HL-60 (cell line): ENCODE measurements at regions not wholly inside any gene's neighbourhood (a gene's known extent, or its start where the extent isn't known, plus 50 kb on each side); places are given as distances from the start of the nearest gene placed in this dataset.

Experiments used
- DNase-seq, 2 experiments: peaks; one replicate each; pipeline ENCODE4 v3.0.0-alpha.2; 2010 to 2020; ENCODE audit warnings: low read depth in 1 of 2, low spot score in 1 of 2
- H3K27ac ChIP-seq: fragments of 250-450 bp; sonication (Bioruptor Pico); replicated peaks from 2 replicates; pipeline ENCODE4 v1.5.1; 2020; ENCODE audit warnings: mild to moderate bottlenecking, moderate library complexity
- H3K27me3 ChIP-seq: fragments of 250-450 bp; sonication (Bioruptor Pico); 2 replicates; pipeline ENCODE4 v1.5.1; 2021; ENCODE audit warnings: mild to moderate bottlenecking, moderate library complexity; ENCODE audit not compliant: insufficient read depth, poor library complexity, severe bottlenecking
- H3K4me3 ChIP-seq: replicated peaks from 2 replicates; pipeline ENCODE4 v1.5.1; 2011; ENCODE audit warnings: mild to moderate bottlenecking, control low read depth, low read length; ENCODE audit not compliant: insufficient read depth
- CTCF ChIP-seq: IDR thresholded peaks from one replicate; pipeline ENCODE4 v1.5.1; 2011; ENCODE audit warnings: low read length, control low read depth, inconsistent platforms; ENCODE audit not compliant: insufficient read depth
- GABPA ChIP-seq: IDR thresholded peaks from 2 replicates; pipeline ENCODE4 v1.6.1; 2012; ENCODE audit warnings: low read depth
- POLR2AphosphoS5 ChIP-seq: IDR thresholded peaks from 2 replicates; pipeline ENCODE4 v1.6.1; 2012; ENCODE audit warnings: low read depth
- REST ChIP-seq: IDR thresholded peaks from 2 replicates; pipeline ENCODE4 v1.6.1; 2012; ENCODE audit warnings: low read depth; ENCODE audit not compliant: insufficient replicate concordance
- SPI1 ChIP-seq: IDR thresholded peaks from 2 replicates; pipeline ENCODE4 v1.6.1; 2012; ENCODE audit warnings: low read depth, mild to moderate bottlenecking, borderline replicate concordance

- DNase-seq: no peak
- no peaks in the 10 kb centered on the region for H3K27me3 ChIP-seq
- no peak overlapping the region for H3K27ac ChIP-seq
- no peak for TF ChIP-seq SPI1
- no peak for TF ChIP-seq GABPA
- no peak for TF ChIP-seq POLR2AphosphoS5
- TF ChIP-seq REST: no peak
- TF ChIP-seq CTCF: no peak
- no peak overlapping the region for H3K4me3 ChIP-seq
These were observed 282.4 kb downstream of the TEX29 start for GRCh38 chr13:111602874-111603273.

GRCh38 chr13:111604097-111604496, 283.7 kb downstream of the TEX29 start:
- TF ChIP-seq CTCF (no peak), POLR2AphosphoS5 (no peak), SPI1 (no peak), GABPA (no peak), REST (no peak)
- no peak overlapping the region for H3K27ac ChIP-seq
- DNase-seq: no peak
- H3K4me3 ChIP-seq: no peak overlapping the region
- H3K27me3 ChIP-seq: no peaks in the 10 kb centered on the region

GRCh38 chr13:111608556-111608955, 288.1 kb downstream of the TEX29 start:
- no peak for DNase-seq
- TF ChIP-seq POLR2AphosphoS5: no peak
- no peak for TF ChIP-seq GABPA
- TF ChIP-seq SPI1: no peak
- TF ChIP-seq REST: no peak
- no peak for TF ChIP-seq CTCF
- no peaks in the 10 kb centered on the region for H3K27me3 ChIP-seq
- H3K4me3 ChIP-seq: no peak overlapping the region
- no peak overlapping the region for H3K27ac ChIP-seq
